HepG2 (cell line): ENCODE measurements at regions not wholly inside any gene's neighbourhood (a gene's known extent, or its start where the extent isn't known, plus 50 kb on each side); places are given as distances from the start of the nearest gene placed in this dataset.

ENCODE experiments used
- ATAC-seq: fragments of 200-7000 bp; cut with Tn5 transposase; 3 replicates; pipeline ENCODE4 v1.9.1; 2020; ENCODE audit warnings: mild to moderate bottlenecking, moderate library complexity
- BruUV-seq: library from RNA; stranded (reverse); fragments of 400-500 nt; replicated peaks from 2 replicates; lab custom pipeline; 2021; lab: Mats Ljungman, UMichigan
- CTCF ChIA-PET: fragments of 300-600 bp; formaldehyde crosslinking; extraction: SDS; loops from one replicate; lab custom pipeline; 2021; ENCODE audit warnings: low total read pairs, inconsistent platforms, low intra/inter-chr PET ratio; lab: Yijun Ruan, JAX
- POLR2A ChIA-PET: fragments of 350-600 bp; sonication (Branson Sonifier 250); formaldehyde crosslinking; loops from one replicate; lab custom pipeline; 2020; ENCODE audit warnings: antibody characterized with exemption, inconsistent platforms; lab: Yijun Ruan, JAX
- DNase-seq: peaks from one replicate; pipeline ENCODE4 v3.0.0-alpha.2; 2015; ENCODE audit warnings: low spot score
- FAIRE-seq: peaks from 3 replicates; lab custom pipeline; 2011; peaks lifted over from hg19 to GRCh38; lab: Jason Lieb, UNC
- H2AFZ ChIP-seq: one replicate; pipeline ENCODE4 v1.6.1; 2011; ENCODE audit warnings: low read length, inconsistent platforms
- H3K27ac ChIP-seq: fragments of 300-600 bp; 3 replicates; pipeline ENCODE4 v1.8.0; 2011; ENCODE audit warnings: mixed run types, mild to moderate bottlenecking, mixed read lengths, low read length, inconsistent platforms; ENCODE audit not compliant: insufficient read depth; ENCODE audit errors: extremely low read length
- H3K27me3 ChIP-seq, 2 experiments: fragments of 200-600 bp in 1 of 2; 2 replicates in 1 of 2; 3 replicates in 1 of 2; pipeline versions ENCODE4 v1.6.0 to v1.8.0; 2011; ENCODE audit warnings: low read length in 2 of 2, mild to moderate bottlenecking in 2 of 2, moderate library complexity in 2 of 2, inconsistent platforms in 1 of 2; ENCODE audit not compliant: insufficient read depth in 2 of 2, control insufficient read depth in 1 of 2
- H3K36me3 ChIP-seq, 2 experiments: fragments of 200-600 bp in 1 of 2; replicated peaks in 1 of 2; 2 replicates in 1 of 2; 3 replicates in 1 of 2; pipeline versions ENCODE4 v1.5.1 to v1.8.0; 2011; ENCODE audit warnings: low read length in 2 of 2, inconsistent platforms in 1 of 2; ENCODE audit not compliant: insufficient read depth in 2 of 2, control insufficient read depth in 1 of 2
- H3K4me1 ChIP-seq: 2 replicates; pipeline ENCODE4 v1.5.1; 2012; ENCODE audit warnings: low read length, inconsistent platforms; ENCODE audit not compliant: insufficient read depth
- H3K4me2 ChIP-seq: 2 replicates; pipeline ENCODE4 v1.6.0; 2011; ENCODE audit warnings: low read depth, low read length, inconsistent platforms
- H3K4me3 ChIP-seq, 3 experiments: fragments of 200-600 bp in 1 of 3; sonication (generic), shearing (Covaris generic) in 1 of 3; replicated peaks in 1 of 3; 2 replicates each; pipeline ENCODE4 v1.5.1; 2011 to 2016; ENCODE audit warnings: low read length in 3 of 3, inconsistent platforms in 2 of 3, low read depth in 2 of 3, mild to moderate bottlenecking in 2 of 3, control low read depth in 1 of 3, mixed read lengths in 1 of 3; ENCODE audit not compliant: insufficient read depth in 1 of 3
- H3K79me2 ChIP-seq: one replicate; pipeline ENCODE4 v1.6.1; 2011; ENCODE audit warnings: low read length, inconsistent platforms; ENCODE audit not compliant: insufficient read depth
- H3K9ac ChIP-seq: 2 replicates; pipeline ENCODE4 v1.6.0; 2011; ENCODE audit warnings: mild to moderate bottlenecking, low read depth, low read length, inconsistent platforms; ENCODE audit not compliant: insufficient read depth
- H3K9me3 ChIP-seq: 2 replicates; pipeline ENCODE4 v1.5.1; 2012; ENCODE audit warnings: mild to moderate bottlenecking, low read length
- H4K20me1 ChIP-seq: 2 replicates; pipeline ENCODE4 v1.6.0; 2011; ENCODE audit warnings: inconsistent platforms, mild to moderate bottlenecking, low read length, moderate library complexity; ENCODE audit not compliant: insufficient read depth
- HMGA1 ChIP-seq: sonication (generic); formaldehyde crosslinking; conservative IDR thresholded peaks from 2 replicates; pipeline ENCODE4 v1.4.0; 2020; ENCODE audit warnings: missing genetic modification reagents
- NFKB2 ChIP-seq: sonication (generic); formaldehyde crosslinking; IDR thresholded peaks from 2 replicates; pipeline ENCODE4 v1.4.0; 2020; ENCODE audit warnings: missing genetic modification reagents, borderline replicate concordance
- SRSF1 ChIP-seq: fragments of 200-400 bp; formaldehyde crosslinking; optimal IDR thresholded peaks from 2 replicates; pipeline ENCODE3; 2017; ENCODE audit warnings: mild to moderate bottlenecking, low read depth, low read length, moderate library complexity
- ZMYM4 ChIP-seq: sonication (generic); formaldehyde crosslinking; IDR thresholded peaks from 2 replicates; pipeline ENCODE4 v1.8.1; 2023; ENCODE audit warnings: mild to moderate bottlenecking, missing genetic modification reagents
- ZNF263 ChIP-seq: sonication (generic); formaldehyde crosslinking; IDR thresholded peaks from 2 replicates; pipeline ENCODE4 v1.4.0; 2020; ENCODE audit warnings: missing genetic modification reagents
- ZNF264 ChIP-seq: sonication (generic); formaldehyde crosslinking; IDR thresholded peaks from 2 replicates; pipeline ENCODE4 v1.4.0; 2020; ENCODE audit warnings: missing genetic modification reagents
- ZNF460 ChIP-seq: sonication (generic); formaldehyde crosslinking; IDR thresholded peaks from 2 replicates; pipeline ENCODE4 v1.5.1; 2020; ENCODE audit warnings: missing genetic modification reagents, mild to moderate bottlenecking, borderline replicate concordance
- WGBS: methylation state at CpG from one replicate; pipeline ENCODE4 v1.1.6; 2017; ENCODE audit warnings: low lambda C conversion rate; 5-methylcytosine and 5-hydroxymethylcytosine counted together
- in situ Hi-C: cut with HindIII; loops from 2 replicates; pipeline ENCODE4 v1.10.0; 2017; ENCODE audit warnings: low pct_unique_long_range_greater_than_20kb; ENCODE audit not compliant: extremely low pct_ligation_motif_present
- intact Hi-C: fragments of 100-400 bp; cut with micrococcal nuclease; formaldehyde crosslinking; loops from one replicate; pipeline ENCODE4 v1.10.0; 2022; ENCODE audit not compliant: unreplicated experiment
- TF ChIP-seq, protein P1 (sequence below): sonication (generic); formaldehyde crosslinking; IDR thresholded peaks from 2 replicates; pipeline ENCODE4 v1.4.0; 2020; ENCODE audit warnings: missing genetic modification reagents

DNA sequence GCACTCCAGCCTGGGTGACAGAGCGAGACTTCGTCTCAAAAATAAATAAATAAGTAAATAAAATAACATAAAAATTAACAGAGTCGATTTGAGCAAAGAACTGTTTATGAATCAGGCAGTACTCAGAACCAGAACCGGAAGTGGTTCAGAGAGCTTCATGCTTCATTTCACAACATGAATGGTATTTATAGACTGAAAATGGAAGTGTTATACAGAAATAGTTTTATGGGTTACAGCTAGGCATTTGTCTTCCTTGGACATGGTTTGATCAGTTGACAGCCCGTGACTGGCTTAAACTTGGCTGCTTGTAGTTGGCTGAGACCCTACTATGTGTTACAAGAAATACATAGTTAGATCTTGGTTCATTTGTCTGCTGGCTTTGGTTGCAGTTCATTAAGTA lies 216.0 kb upstream of the MCTP2 start:
- no peak overlapping the region for H3K4me2 ChIP-seq

More for the DNA sequence above, 216.0 kb upstream of the MCTP2 start:
- Histone ChIP-seq H3K9ac (no peak overlapping the region), H3K79me2 (no peaks in the 10 kb centered on the region), H2AFZ (no peak overlapping the region), H3K27ac (no peak overlapping the region), H3K36me3 (no peaks in the 10 kb centered on the region), H3K27me3 (no peaks in the 10 kb centered on the region), H3K4me1 (no peaks in the 10 kb centered on the region), H3K4me3 (no peak overlapping the region), H3K9me3 (no peaks in the 10 kb centered on the region), H4K20me1 (no peaks in the 10 kb centered on the region)
- 18% methylated on average over 5 of the region's 5 CpGs for WGBS
- ATAC-seq (no peak), FAIRE-seq (no peak), DNase-seq (no peak)
- ChIA-PET POLR2A (no interaction called here), CTCF (no interaction called here)
- BruUV-seq, result no TSS peak
- in situ Hi-C loops (no loop called here), intact Hi-C loops (no loop called here)
- no peak for TF ChIP-seq ZNF264 (CRISPR knock-in tag)
- no peak for TF ChIP-seq NFKB2 (CRISPR knock-in tag)
- TF ChIP-seq ZNF263 (CRISPR knock-in tag), result no peak
- no peak for TF ChIP-seq SRSF1
- TF ChIP-seq, protein P1, sequence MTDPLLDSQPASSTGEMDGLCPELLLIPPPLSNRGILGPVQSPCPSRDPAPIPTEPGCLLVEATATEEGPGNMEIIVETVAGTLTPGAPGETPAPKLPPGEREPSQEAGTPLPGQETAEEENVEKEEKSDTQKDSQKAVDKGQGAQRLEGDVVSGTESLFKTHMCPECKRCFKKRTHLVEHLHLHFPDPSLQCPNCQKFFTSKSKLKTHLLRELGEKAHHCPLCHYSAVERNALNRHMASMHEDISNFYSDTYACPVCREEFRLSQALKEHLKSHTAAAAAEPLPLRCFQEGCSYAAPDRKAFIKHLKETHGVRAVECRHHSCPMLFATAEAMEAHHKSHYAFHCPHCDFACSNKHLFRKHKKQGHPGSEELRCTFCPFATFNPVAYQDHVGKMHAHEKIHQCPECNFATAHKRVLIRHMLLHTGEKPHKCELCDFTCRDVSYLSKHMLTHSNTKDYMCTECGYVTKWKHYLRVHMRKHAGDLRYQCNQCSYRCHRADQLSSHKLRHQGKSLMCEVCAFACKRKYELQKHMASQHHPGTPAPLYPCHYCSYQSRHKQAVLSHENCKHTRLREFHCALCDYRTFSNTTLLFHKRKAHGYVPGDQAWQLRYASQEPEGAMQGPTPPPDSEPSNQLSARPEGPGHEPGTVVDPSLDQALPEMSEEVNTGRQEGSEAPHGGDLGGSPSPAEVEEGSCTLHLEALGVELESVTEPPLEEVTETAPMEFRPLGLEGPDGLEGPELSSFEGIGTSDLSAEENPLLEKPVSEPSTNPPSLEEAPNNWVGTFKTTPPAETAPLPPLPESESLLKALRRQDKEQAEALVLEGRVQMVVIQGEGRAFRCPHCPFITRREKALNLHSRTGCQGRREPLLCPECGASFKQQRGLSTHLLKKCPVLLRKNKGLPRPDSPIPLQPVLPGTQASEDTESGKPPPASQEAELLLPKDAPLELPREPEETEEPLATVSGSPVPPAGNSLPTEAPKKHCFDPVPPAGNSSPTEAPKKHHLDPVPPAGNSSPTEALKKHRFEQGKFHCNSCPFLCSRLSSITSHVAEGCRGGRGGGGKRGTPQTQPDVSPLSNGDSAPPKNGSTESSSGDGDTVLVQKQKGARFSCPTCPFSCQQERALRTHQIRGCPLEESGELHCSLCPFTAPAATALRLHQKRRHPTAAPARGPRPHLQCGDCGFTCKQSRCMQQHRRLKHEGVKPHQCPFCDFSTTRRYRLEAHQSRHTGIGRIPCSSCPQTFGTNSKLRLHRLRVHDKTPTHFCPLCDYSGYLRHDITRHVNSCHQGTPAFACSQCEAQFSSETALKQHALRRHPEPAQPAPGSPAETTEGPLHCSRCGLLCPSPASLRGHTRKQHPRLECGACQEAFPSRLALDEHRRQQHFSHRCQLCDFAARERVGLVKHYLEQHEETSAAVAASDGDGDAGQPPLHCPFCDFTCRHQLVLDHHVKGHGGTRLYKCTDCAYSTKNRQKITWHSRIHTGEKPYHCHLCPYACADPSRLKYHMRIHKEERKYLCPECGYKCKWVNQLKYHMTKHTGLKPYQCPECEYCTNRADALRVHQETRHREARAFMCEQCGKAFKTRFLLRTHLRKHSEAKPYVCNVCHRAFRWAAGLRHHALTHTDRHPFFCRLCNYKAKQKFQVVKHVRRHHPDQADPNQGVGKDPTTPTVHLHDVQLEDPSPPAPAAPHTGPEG, result no peak
- TF ChIP-seq ZNF460 (CRISPR knock-in tag), result no peak
- TF ChIP-seq HMGA1 (CRISPR knock-in tag), result no peak
- no peak for TF ChIP-seq ZMYM4 (CRISPR knock-in tag)
